H1 (cell line): ENCODE measurements at regions not wholly inside any gene's neighbourhood (a gene's known extent, or its start where the extent isn't known, plus 50 kb on each side); places are given as distances from the start of the nearest gene placed in this dataset.

Experiments
- CBX8 ChIP-seq: fragments of 300-800, 300-1000 bp; sonication (generic); IDR thresholded peaks from 2 replicates; pipeline ENCODE4 v1.7.1; 2016; ENCODE audit warnings: low read depth, low read length, borderline replicate concordance
- EGR1 ChIP-seq: IDR thresholded peaks from 2 replicates; pipeline ENCODE4 v1.6.1; 2011; ENCODE audit warnings: low read depth, low read length, borderline replicate concordance
- GABPA ChIP-seq: IDR thresholded peaks from 2 replicates; pipeline ENCODE4 v1.6.1; 2011; ENCODE audit warnings: mild to moderate bottlenecking, low read length, moderate library complexity, borderline replicate concordance; ENCODE audit not compliant: insufficient read depth
- RNF2 ChIP-seq: fragments of 200-900, 300-1000 bp; sonication (generic); IDR thresholded peaks from 2 replicates; pipeline ENCODE4 v1.7.1; 2016; ENCODE audit warnings: borderline replicate concordance, low read depth, mild to moderate bottlenecking, antibody characterized with exemption, low read length; ENCODE audit not compliant: poor library complexity, severe bottlenecking; ENCODE audit errors: missing control alignments
- SP1 ChIP-seq: IDR thresholded peaks from 2 replicates; pipeline ENCODE4 v1.6.1; 2011; ENCODE audit warnings: low read depth, low read length
- SRF ChIP-seq: IDR thresholded peaks from 2 replicates; pipeline ENCODE4 v1.6.1; 2011; ENCODE audit warnings: mild to moderate bottlenecking, low read depth, low read length, moderate library complexity

GRCh38 chr12:98294051-98294805 is 221.2 kb upstream of the TMPO start (continued):
- TF ChIP-seq RNF2, result no peak
- TF ChIP-seq SRF, result no peak
- no peak for TF ChIP-seq GABPA
- no peak for TF ChIP-seq EGR1
- no peak for TF ChIP-seq SP1
- TF ChIP-seq CBX8, result no peak
